WTC11 (cell line): ENCODE measurements at regions not wholly inside any gene's neighbourhood (a gene's known extent, or its start where the extent isn't known, plus 50 kb on each side); places are given as distances from the start of the nearest gene placed in this dataset.

Source experiments
- ATAC-seq: fragments of 200-7000 bp; cut with Tn5 transposase; 2 replicates; pipeline ENCODE4 v1.10.0; 2021; ENCODE audit warnings: mild to moderate bottlenecking, moderate library complexity
- CTCF ChIA-PET: fragments of 300-600 bp; sonication (Branson Sonifier 250); formaldehyde crosslinking; loops from one replicate; lab custom pipeline; 2021; ENCODE audit warnings: antibody characterized with exemption; lab: Charles Lee
- POLR2A ChIA-PET: fragments of 350-600 bp; sonication (Branson Sonifier 250); formaldehyde crosslinking; loops from one replicate; lab custom pipeline; 2021; ENCODE audit warnings: antibody characterized with exemption; lab: Charles Lee
- DNase-seq: peaks from one replicate; pipeline ENCODE4 v3.0.0; 2021; ENCODE audit warnings: low spot score
- H3K27ac Mint-ChIP-seq: 2 replicates; pipeline ENCODE4 v1.8.0; 2021; ENCODE audit warnings: mixed read lengths
- H3K27me3 Mint-ChIP-seq: 2 replicates; pipeline ENCODE4 v1.8.0; 2021; ENCODE audit warnings: low read depth, mild to moderate bottlenecking, moderate library complexity, mixed read lengths
- H3K36me3 Mint-ChIP-seq: 2 replicates; pipeline ENCODE4 v1.8.0; 2021; ENCODE audit warnings: mixed read lengths
- H3K4me1 Mint-ChIP-seq: 2 replicates; pipeline ENCODE4 v1.8.0; 2022; ENCODE audit warnings: mixed read lengths
- H3K4me3 Mint-ChIP-seq: 2 replicates; pipeline ENCODE4 v1.8.0; 2021; ENCODE audit warnings: mild to moderate bottlenecking, moderate library complexity, mixed read lengths
- H3K9me3 Mint-ChIP-seq: 2 replicates; pipeline ENCODE4 v1.8.0; 2021; ENCODE audit warnings: mixed read lengths
- FOXJ3 ChIP-seq: sonication (generic); formaldehyde crosslinking; IDR thresholded peaks from 2 replicates; pipeline ENCODE4 v1.9.0; 2021; ENCODE audit warnings: missing genetic modification reagents, mild to moderate bottlenecking, borderline replicate concordance
- HMGA2 ChIP-seq: fragments of 250-450 bp; sonication (Bioruptor Pico); IDR thresholded peaks from 2 replicates; pipeline ENCODE4 v1.4.0; 2021; ENCODE audit warnings: mild to moderate bottlenecking, moderate library complexity
- NR1H2 ChIP-seq: sonication (generic); formaldehyde crosslinking; IDR thresholded peaks from 2 replicates; pipeline ENCODE4 v1.9.0; 2021; ENCODE audit warnings: mild to moderate bottlenecking, moderate library complexity, missing genetic modification reagents
- NR3C1 ChIP-seq: sonication (generic); formaldehyde crosslinking; conservative IDR thresholded peaks from 2 replicates; pipeline ENCODE4 v1.8.1; 2023; ENCODE audit warnings: low read depth, mild to moderate bottlenecking, missing genetic modification reagents
- OVOL2 ChIP-seq: fragments of 250-450 bp; sonication (Bioruptor Pico); IDR thresholded peaks from 2 replicates; pipeline ENCODE4 v1.9.0; 2021; ENCODE audit warnings: mild to moderate bottlenecking, borderline replicate concordance
- SMAD4 ChIP-seq: sonication (generic); formaldehyde crosslinking; IDR thresholded peaks from 2 replicates; pipeline ENCODE4 v1.8.0; 2022; ENCODE audit warnings: mild to moderate bottlenecking, missing genetic modification reagents
- TEAD1 ChIP-seq: sonication (generic); formaldehyde crosslinking; IDR thresholded peaks from 2 replicates; pipeline ENCODE4 v1.8.0; 2022; ENCODE audit warnings: mild to moderate bottlenecking, missing genetic modification reagents
- ZNF138 ChIP-seq: sonication (generic); formaldehyde crosslinking; conservative IDR thresholded peaks from 2 replicates; pipeline ENCODE4 v1.8.1; 2022; ENCODE audit warnings: mild to moderate bottlenecking, moderate library complexity, missing genetic modification reagents
- ZNF263 ChIP-seq: sonication (generic); formaldehyde crosslinking; IDR thresholded peaks from 2 replicates; pipeline ENCODE4 v1.8.1; 2022; ENCODE audit warnings: low read depth, mild to moderate bottlenecking, moderate library complexity, missing genetic modification reagents
- ZNF671 ChIP-seq: fragments of 250-450 bp; sonication (Bioruptor Pico); IDR thresholded peaks from 2 replicates; pipeline ENCODE4 v1.8.0; 2021; ENCODE audit warnings: mild to moderate bottlenecking
- TF ChIP-seq, protein P1 (sequence below): sonication (generic); formaldehyde crosslinking; IDR thresholded peaks from 2 replicates; pipeline ENCODE4 v1.8.1; 2023; ENCODE audit warnings: mild to moderate bottlenecking, missing genetic modification reagents, moderate library complexity
- TF ChIP-seq, protein P2 (sequence below): sonication (generic); formaldehyde crosslinking; IDR thresholded peaks from 2 replicates; pipeline ENCODE4 v1.8.0; 2022; ENCODE audit warnings: missing genetic modification reagents
- TF ChIP-seq, protein P3 (sequence below): fragments of 250-450 bp; sonication (Bioruptor Pico); IDR thresholded peaks from 2 replicates; pipeline ENCODE4 v2.1.2; 2022; ENCODE audit warnings: mild to moderate bottlenecking, moderate library complexity
- TF ChIP-seq, protein P4 (sequence below): sonication (generic); formaldehyde crosslinking; IDR thresholded peaks from 2 replicates; pipeline ENCODE4 v1.8.1; 2023; ENCODE audit warnings: mild to moderate bottlenecking, moderate library complexity, missing genetic modification reagents
- TF ChIP-seq, protein P5 (sequence below): sonication (generic); formaldehyde crosslinking; IDR thresholded peaks from 2 replicates; pipeline ENCODE4 v1.8.0; 2022; ENCODE audit warnings: mild to moderate bottlenecking, missing genetic modification reagents
- TF ChIP-seq, protein P6 (sequence below): sonication (generic); formaldehyde crosslinking; IDR thresholded peaks from 2 replicates; pipeline ENCODE4 v1.8.1; 2022; ENCODE audit warnings: mild to moderate bottlenecking, moderate library complexity, missing genetic modification reagents
- TF ChIP-seq, protein P7 (sequence below): fragments of 250-450 bp; sonication (Bioruptor Pico); IDR thresholded peaks from 2 replicates; pipeline ENCODE4 v1.9.0; 2021; ENCODE audit warnings: mild to moderate bottlenecking

DNA sequence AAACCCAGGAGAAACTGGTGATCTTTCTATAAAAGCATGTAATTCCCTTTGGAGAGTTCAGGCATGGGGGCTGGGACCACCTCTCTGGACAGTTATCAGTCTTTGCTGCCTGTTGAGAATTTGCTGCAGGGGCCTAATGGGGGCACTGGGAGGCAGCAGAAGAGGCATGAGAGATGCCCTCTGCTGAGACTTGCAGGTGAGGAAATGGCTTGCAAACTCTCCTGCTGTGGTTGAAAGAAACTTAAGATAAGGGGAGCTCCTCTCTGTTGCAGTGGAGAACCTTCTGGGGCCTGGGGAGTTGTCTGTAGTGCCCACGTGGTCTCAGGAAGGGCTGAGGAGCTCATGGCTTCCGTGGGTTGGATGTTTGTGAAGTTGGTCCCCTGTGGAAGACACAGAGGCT is 301.1 kb upstream of the FOXF1 start:
- peaks cover 25% of the 10 kb centered on the region for H3K9me3 Mint-ChIP-seq
- no peak for TF ChIP-seq NR3C1
- TF ChIP-seq, protein P1, sequence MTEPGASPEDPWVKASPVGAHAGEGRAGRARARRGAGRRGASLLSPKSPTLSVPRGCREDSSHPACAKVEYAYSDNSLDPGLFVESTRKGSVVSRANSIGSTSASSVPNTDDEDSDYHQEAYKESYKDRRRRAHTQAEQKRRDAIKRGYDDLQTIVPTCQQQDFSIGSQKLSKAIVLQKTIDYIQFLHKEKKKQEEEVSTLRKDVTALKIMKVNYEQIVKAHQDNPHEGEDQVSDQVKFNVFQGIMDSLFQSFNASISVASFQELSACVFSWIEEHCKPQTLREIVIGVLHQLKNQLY (CRISPR knock-in tag): no peak
- TF ChIP-seq, protein P2, sequence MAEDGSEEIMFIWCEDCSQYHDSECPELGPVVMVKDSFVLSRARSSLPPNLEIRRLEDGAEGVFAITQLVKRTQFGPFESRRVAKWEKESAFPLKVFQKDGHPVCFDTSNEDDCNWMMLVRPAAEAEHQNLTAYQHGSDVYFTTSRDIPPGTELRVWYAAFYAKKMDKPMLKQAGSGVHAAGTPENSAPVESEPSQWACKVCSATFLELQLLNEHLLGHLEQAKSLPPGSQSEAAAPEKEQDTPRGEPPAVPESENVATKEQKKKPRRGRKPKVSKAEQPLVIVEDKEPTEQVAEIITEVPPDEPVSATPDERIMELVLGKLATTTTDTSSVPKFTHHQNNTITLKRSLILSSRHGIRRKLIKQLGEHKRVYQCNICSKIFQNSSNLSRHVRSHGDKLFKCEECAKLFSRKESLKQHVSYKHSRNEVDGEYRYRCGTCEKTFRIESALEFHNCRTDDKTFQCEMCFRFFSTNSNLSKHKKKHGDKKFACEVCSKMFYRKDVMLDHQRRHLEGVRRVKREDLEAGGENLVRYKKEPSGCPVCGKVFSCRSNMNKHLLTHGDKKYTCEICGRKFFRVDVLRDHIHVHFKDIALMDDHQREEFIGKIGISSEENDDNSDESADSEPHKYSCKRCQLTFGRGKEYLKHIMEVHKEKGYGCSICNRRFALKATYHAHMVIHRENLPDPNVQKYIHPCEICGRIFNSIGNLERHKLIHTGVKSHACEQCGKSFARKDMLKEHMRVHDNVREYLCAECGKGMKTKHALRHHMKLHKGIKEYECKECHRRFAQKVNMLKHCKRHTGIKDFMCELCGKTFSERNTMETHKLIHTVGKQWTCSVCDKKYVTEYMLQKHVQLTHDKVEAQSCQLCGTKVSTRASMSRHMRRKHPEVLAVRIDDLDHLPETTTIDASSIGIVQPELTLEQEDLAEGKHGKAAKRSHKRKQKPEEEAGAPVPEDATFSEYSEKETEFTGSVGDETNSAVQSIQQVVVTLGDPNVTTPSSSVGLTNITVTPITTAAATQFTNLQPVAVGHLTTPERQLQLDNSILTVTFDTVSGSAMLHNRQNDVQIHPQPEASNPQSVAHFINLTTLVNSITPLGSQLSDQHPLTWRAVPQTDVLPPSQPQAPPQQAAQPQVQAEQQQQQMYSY (CRISPR knock-in tag): no peak
- no peak for TF ChIP-seq ZNF138
- TF ChIP-seq, protein P3, sequence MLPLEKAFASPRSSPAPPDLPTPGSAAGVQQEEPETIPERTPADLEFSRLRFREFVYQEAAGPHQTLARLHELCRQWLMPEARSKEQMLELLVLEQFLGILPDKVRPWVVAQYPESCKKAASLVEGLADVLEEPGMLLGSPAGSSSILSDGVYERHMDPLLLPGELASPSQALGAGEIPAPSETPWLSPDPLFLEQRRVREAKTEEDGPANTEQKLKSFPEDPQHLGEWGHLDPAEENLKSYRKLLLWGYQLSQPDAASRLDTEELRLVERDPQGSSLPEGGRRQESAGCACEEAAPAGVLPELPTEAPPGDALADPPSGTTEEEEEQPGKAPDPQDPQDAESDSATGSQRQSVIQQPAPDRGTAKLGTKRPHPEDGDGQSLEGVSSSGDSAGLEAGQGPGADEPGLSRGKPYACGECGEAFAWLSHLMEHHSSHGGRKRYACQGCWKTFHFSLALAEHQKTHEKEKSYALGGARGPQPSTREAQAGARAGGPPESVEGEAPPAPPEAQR (CRISPR knock-in tag): no peak
- no peak for TF ChIP-seq SMAD4 (CRISPR knock-in tag)
- TF ChIP-seq OVOL2: no peak
- no peak for TF ChIP-seq HMGA2 (CRISPR knock-in tag)
- no peak for TF ChIP-seq ZNF671
- TF ChIP-seq NR1H2 (CRISPR knock-in tag): no peak
- no peak for TF ChIP-seq ZNF263 (CRISPR knock-in tag)
- TF ChIP-seq TEAD1 (CRISPR knock-in tag): no peak
- TF ChIP-seq, protein P4, sequence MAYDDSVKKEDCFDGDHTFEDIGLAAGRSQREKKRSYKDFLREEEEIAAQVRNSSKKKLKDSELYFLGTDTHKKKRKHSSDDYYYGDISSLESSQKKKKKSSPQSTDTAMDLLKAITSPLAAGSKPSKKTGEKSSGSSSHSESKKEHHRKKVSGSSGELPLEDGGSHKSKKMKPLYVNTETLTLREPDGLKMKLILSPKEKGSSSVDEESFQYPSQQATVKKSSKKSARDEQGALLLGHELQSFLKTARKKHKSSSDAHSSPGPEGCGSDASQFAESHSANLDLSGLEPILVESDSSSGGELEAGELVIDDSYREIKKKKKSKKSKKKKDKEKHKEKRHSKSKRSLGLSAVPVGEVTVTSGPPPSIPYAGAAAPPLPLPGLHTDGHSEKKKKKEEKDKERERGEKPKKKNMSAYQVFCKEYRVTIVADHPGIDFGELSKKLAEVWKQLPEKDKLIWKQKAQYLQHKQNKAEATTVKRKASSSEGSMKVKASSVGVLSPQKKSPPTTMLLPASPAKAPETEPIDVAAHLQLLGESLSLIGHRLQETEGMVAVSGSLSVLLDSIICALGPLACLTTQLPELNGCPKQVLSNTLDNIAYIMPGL (CRISPR knock-in tag): no peak
- TF ChIP-seq, protein P5, sequence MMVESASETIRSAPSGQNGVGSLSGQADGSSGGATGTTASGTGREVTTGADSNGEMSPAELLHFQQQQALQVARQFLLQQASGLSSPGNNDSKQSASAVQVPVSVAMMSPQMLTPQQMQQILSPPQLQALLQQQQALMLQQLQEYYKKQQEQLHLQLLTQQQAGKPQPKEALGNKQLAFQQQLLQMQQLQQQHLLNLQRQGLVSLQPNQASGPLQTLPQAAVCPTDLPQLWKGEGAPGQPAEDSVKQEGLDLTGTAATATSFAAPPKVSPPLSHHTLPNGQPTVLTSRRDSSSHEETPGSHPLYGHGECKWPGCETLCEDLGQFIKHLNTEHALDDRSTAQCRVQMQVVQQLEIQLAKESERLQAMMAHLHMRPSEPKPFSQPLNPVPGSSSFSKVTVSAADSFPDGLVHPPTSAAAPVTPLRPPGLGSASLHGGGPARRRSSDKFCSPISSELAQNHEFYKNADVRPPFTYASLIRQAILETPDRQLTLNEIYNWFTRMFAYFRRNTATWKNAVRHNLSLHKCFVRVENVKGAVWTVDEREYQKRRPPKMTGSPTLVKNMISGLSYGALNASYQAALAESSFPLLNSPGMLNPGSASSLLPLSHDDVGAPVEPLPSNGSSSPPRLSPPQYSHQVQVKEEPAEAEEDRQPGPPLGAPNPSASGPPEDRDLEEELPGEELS: no peak
- TF ChIP-seq, protein P6, sequence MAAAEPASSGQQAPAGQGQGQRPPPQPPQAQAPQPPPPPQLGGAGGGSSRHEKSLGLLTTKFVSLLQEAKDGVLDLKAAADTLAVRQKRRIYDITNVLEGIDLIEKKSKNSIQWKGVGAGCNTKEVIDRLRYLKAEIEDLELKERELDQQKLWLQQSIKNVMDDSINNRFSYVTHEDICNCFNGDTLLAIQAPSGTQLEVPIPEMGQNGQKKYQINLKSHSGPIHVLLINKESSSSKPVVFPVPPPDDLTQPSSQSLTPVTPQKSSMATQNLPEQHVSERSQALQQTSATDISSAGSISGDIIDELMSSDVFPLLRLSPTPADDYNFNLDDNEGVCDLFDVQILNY (CRISPR knock-in tag): no peak
- TF ChIP-seq, protein P7, sequence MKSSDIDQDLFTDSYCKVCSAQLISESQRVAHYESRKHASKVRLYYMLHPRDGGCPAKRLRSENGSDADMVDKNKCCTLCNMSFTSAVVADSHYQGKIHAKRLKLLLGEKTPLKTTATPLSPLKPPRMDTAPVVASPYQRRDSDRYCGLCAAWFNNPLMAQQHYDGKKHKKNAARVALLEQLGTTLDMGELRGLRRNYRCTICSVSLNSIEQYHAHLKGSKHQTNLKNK (CRISPR knock-in tag): no peak
- TF ChIP-seq FOXJ3 (CRISPR knock-in tag): no peak
- TF ChIP-seq, all 79 proteins: peak for 0
- Mint-ChIP-seq H3K36me3 (peaks cover 5% of the 10 kb centered on the region), H3K4me1 (peaks cover 12% of the 10 kb centered on the region), H3K4me3 (no peak overlapping the region), H3K27ac (no peak overlapping the region), H3K27me3 (no peaks in the 10 kb centered on the region)
- ChIA-PET CTCF (interaction anchor here (0.9 to 1.9 kb wide), 2 partner anchors 44 to 388 kb away, joined by 3 to 5 read pairs; no protein-coding TSS in a partner anchor), POLR2A (interaction anchor here (0.6 kb wide), 1 partner anchor 12 kb away, joined by 3 read pairs; no protein-coding TSS in a partner anchor)
- no peak for ATAC-seq
- DNase-seq: no peak
